ENCODE measurements at regions not wholly inside any gene's neighbourhood (a gene's known extent, or its start where the extent isn't known, plus 50 kb on each side); places are given as distances from the start of the nearest gene placed in this dataset.

DNA sequence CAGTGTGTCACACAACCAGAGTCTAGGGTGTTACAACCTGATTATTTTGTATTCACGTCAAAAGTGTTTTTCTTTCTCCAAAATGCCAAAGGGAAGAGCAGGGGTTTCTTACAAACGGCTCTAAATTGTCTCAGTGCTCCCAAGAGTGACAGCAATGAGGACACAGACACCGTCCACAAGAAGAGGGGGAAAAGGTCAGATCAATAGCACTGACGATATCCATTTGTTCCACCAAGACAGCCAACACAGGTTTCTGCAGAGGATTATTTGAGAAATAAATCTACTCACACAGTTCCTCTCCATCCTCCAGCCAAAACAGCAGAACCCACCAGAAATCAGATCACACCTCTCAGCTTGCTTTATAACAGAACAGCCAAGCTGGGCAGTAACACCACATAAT lies 193.9 kb downstream of the SEC16B start:
- in situ Hi-C loops (cut with MboI; ENCODE audit: low pct_unique_long_range_greater_than_20kb in 2 of 9, low sequenced_read_pairs in 9 of 9, unreplicated experiment in 9 of 9), result loop anchor here in 3 of 9 experiments (10.0 to 25.0 kb wide), 3 partner anchors 589 to 889 kb away; no protein-coding TSS in a partner anchor
- peak in 3 of 8 experiments; percentile 50 to 57 (median 53) for ATAC-seq (replicated peaks in 6 of 8)
- Histone ChIP-seq H3K27ac (peak overlapping the region in 1 of 2 donors; percentile 27), H3K4me1 (replicated peaks in 1 of 2) (peaks cover 24 to 32% of the 10 kb centered on the region in 2 donors), H3K4me3 (no peak overlapping the region)
- WGBS, 10 experiments, result 7 to 80% (median 48%) methylated on average over 1 to 4 of the region's 4 CpGs; no CpG with 5 or more reads in 1 of the 10 experiments

DNA sequence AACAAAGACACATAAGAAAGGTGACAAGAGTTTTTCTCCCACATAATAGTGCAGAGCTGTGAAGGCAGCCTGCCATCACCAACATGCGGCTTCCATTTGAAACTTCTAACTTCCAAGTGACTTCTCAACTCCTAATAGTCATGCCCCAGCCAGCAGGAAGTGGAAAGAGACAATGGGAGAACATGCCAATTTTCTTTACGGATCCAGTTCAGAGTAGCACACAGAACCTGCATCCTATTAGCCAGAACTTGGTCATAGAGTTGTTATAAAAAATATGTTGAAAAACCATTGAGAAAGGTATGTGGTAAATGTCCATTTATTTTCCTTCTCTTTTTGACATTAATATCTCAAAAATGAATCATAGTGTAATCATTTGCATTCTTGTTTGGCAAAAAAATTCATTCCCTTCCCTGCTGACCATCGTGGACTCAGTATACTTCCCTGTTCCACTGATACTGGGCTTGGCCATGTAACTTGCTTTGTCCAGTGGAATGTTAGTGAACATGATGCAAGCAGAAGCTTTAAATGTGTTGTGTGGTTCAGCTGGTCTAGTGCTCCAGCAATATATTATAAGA lies 197.4 kb downstream of the SEC16B start:
- Histone ChIP-seq H3K4me3 (no peak overlapping the region), H3K4me1 (replicated peaks in 1 of 2) (peaks cover 7 to 13% of the 10 kb centered on the region in 2 donors), H3K27ac (no peak overlapping the region)
- in situ Hi-C loops (cut with MboI; ENCODE audit: low pct_unique_long_range_greater_than_20kb in 2 of 9, low sequenced_read_pairs in 9 of 9, unreplicated experiment in 9 of 9), result loop anchor here in 1 of 9 experiments (10.0 kb wide), 1 partner anchor 878 kb away; no protein-coding TSS in a partner anchor
- no peak for ATAC-seq (replicated peaks in 6 of 8)
- WGBS, 10 experiments, result 11 to 100% (median 91%) methylated on average over 1 to 3 of the region's 3 CpGs

DNA sequence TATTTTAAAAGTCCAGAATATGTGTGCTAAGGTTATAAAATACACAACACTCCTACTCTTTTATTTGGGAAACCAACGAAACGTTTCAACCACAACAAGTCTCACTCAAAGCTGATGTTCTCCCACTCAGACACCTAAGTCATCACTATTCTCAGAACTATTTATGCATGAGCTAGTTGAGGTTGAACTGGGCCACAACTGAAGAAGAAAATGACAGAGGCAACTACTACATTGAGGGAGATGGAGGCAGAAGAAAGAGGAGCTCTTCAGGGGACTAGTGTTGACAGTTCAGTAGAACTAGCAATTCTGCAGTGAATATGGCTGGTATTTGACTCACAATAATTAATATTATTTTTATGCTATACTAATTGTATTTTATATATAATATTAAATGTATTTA lies 198.2 kb downstream of the SEC16B start:
- Histone ChIP-seq H3K4me3 (no peak overlapping the region), H3K27ac (no peak overlapping the region), H3K4me1 (replicated peaks in 1 of 2) (peaks cover 7 to 12% of the 10 kb centered on the region in 2 donors)
- 10 to 100% (median 79%) methylated on average over 1 to 2 of the region's 2 CpGs; no CpG with 5 or more reads in 1 of the 10 experiments for WGBS, 10 experiments
- in situ Hi-C loops (cut with MboI; ENCODE audit: low pct_unique_long_range_greater_than_20kb in 2 of 9, low sequenced_read_pairs in 9 of 9, unreplicated experiment in 9 of 9), result loop anchor here in 1 of 9 experiments (10.0 kb wide), 1 partner anchor 877 kb away; no protein-coding TSS in a partner anchor
- no peak for ATAC-seq (replicated peaks in 6 of 8)

DNA sequence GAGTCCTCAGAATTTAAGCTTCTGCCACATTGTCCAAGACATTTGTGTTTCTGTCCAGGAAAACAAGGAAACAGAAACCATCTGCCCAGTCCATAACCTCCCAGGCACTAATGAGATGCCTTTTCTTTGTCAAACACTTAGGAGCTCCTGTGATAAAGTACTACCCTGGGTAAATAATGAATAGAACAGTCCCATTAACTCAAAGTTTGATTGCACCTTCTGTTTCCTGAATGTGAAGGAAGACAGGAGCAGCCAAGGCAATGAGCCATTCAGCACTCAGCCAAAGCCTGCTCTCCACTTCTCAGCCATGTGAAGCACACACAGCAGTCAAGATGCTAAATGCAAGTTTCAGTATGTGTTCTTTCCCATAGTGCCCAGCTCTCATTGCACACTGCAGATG lies 199.8 kb downstream of the SEC16B start:
- no peak overlapping the region for H3K27ac ChIP-seq
- ATAC-seq (replicated peaks in 6 of 8), result no peak
- no peaks in the 10 kb centered on the region for H3K4me1 ChIP-seq (replicated peaks in 1 of 2)
- H3K4me3 ChIP-seq, result no peak overlapping the region
- in situ Hi-C loops (cut with MboI; ENCODE audit: low pct_unique_long_range_greater_than_20kb in 2 of 9, low sequenced_read_pairs in 9 of 9, unreplicated experiment in 9 of 9), result loop anchor here in 1 of 9 experiments (10.0 kb wide), 1 partner anchor 875 kb away; no protein-coding TSS in a partner anchor

DNA sequence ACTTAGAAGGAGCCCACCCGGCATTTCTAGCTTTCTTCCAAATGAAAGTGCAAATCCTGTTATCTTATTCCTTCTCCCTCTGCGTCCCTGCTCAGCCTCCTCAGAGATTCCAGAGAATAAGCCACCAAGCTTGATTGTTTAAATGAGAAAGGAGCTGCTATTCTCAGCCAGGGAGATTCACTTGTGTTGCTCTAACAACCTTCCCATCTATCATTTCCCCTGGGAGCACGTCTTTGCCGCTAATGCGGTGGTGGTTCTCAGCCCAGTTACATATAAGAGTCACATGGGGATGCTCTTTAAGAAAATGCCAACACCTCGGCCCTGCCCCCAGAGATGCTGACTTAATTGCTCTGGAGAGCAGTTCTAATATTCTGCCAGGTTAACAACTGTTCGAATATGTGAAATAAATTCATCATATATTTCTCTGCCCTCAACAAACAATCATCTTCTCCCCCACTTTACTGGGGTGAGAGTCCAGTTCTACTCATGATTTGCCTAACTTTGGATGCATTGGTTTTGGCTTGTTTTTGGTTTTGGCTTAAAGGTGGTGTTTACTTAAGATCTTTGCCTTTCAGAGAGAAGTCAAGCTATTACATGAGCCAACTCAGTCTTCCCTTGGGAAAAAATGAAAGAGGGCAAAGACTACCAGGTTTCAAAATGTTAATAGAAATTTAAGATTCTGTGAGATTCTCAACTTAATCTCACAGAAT lies 213.9 kb downstream of the SEC16B start:
- H3K4me3 ChIP-seq, result no peak overlapping the region
- peaks cover 7 to 12% of the 10 kb centered on the region in 2 donors for H3K4me1 ChIP-seq (replicated peaks in 1 of 2)
- 4 to 47% (median 13%) methylated on average over 2 to 7 of the region's 7 CpGs; no CpG with 5 or more reads in 1 of the 10 experiments for WGBS, 10 experiments
- H3K27ac ChIP-seq, result no peak overlapping the region
- peak in 5 of 8 experiments; percentile 16 to 83 (median 62) for ATAC-seq (replicated peaks in 6 of 8)
- in situ Hi-C loops (cut with MboI; ENCODE audit: low pct_unique_long_range_greater_than_20kb in 2 of 9, low sequenced_read_pairs in 9 of 9, unreplicated experiment in 9 of 9), result no loop called here

DNA sequence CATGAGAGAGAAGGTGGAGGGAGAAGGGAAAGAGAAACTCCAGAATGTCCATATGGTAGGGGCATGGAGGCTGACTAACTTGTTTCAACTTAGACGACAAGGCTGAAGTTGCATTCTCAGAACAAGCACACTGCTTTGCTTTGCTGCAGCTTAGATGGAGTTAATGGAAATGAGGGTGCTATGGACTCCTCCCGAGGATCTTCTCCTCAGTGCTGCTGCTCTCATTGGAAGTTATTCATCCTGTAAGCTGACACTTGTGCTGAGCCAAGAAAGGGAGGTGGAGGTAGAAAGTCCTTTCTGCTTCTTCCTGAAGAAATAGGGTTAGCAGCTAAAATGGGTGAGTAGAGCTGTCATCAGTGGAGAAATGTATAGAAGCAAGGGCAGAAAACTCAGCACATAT lies 215.3 kb downstream of the SEC16B start:
- WGBS, 10 experiments, result 0 to 80% (median 62%) methylated on average over 1 to 2 of the region's 2 CpGs; no CpG with 5 or more reads in 4 of the 10 experiments

DNA sequence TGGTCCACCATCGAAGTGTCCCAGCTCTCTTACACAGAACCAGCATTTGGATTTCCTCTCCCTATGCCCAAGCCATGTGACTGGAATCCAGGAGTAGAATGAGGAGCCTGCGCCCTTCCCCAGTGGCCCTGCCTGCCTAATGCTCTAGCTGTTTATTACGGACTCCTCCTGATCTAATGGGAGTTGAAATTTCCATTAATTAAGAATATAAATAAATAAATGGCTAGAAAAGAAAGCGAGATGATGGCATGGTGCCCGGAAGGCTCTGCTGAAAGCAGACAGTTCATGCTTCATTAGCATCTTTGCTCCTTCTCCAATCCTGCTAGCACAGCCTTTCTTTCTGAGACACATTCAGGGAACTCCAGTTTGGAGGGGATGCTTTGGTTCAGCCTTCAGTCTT lies 216.2 kb downstream of the SEC16B start:
- no peak overlapping the region for H3K4me3 ChIP-seq
- ATAC-seq (replicated peaks in 6 of 8), result peak in 5 of 8 experiments; percentile 16 to 50 (median 26)
- peaks cover 7 to 12% of the 10 kb centered on the region in 2 donors for H3K4me1 ChIP-seq (replicated peaks in 1 of 2)
- 20 to 100% (median 85%) methylated on average over 1 to 5 of the region's 5 CpGs; no CpG with 5 or more reads in 2 of the 10 experiments for WGBS, 10 experiments
- in situ Hi-C loops (cut with MboI; ENCODE audit: low pct_unique_long_range_greater_than_20kb in 2 of 9, low sequenced_read_pairs in 9 of 9, unreplicated experiment in 9 of 9), result no loop called here
- no peak overlapping the region for H3K27ac ChIP-seq

More for the DNA sequence above, 215.3 kb downstream of the SEC16B start:
- ATAC-seq (replicated peaks in 6 of 8), result peak in 2 of 8 experiments; percentile 49 to 78
- Histone ChIP-seq H3K27ac (no peak overlapping the region), H3K4me3 (no peak overlapping the region), H3K4me1 (replicated peaks in 1 of 2) (peaks cover 7 to 12% of the 10 kb centered on the region in 2 donors)
- in situ Hi-C loops (cut with MboI; ENCODE audit: low pct_unique_long_range_greater_than_20kb in 2 of 9, low sequenced_read_pairs in 9 of 9, unreplicated experiment in 9 of 9), result no loop called here

DNA sequence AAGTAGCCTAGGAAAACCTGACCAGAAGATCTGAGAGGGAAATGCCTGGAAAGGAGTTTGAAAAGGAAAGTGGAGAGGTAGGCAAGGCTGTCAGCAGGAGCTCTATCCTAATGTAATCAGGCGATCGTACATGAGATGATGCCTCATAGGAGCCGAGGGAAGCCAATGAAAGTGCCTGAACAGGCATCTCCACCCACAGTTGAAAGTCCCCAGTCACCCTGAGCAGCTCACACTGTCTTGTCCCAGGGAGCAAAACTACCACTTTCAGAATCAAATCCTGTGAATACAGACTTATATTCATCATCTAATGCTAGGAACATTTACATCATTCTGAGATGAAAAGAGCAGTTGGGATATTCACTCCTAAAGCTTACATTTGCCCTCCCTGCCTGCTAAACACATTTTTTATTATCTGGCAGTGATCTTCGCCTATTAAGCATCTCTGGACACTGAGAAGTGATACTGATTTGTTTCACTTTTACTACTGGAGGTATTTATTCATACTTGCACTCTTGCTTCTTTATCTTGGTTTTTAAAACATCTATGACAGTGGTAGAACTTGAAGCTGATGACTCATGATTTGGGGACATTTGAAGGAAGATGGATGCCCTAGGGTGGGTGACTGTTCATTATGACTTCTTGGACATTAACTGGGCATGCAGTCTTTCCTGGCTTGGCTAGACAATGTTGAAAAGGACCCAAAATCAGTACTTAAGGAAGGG lies 221.6 kb downstream of the SEC16B start:
- Histone ChIP-seq H3K27ac (no peak overlapping the region), H3K4me1 (replicated peaks in 1 of 2) (peaks cover 0 to 2% of the 10 kb centered on the region in 2 donors), H3K4me3 (no peak overlapping the region)
- no peak for ATAC-seq (replicated peaks in 6 of 8)
- WGBS, 10 experiments, result 0 to 100% (median 75%) methylated on average over 1 to 4 of the region's 4 CpGs; no CpG with 5 or more reads in 2 of the 10 experiments
- in situ Hi-C loops (cut with MboI; ENCODE audit: low pct_unique_long_range_greater_than_20kb in 2 of 9, low sequenced_read_pairs in 9 of 9, unreplicated experiment in 9 of 9), result no loop called here

DNA sequence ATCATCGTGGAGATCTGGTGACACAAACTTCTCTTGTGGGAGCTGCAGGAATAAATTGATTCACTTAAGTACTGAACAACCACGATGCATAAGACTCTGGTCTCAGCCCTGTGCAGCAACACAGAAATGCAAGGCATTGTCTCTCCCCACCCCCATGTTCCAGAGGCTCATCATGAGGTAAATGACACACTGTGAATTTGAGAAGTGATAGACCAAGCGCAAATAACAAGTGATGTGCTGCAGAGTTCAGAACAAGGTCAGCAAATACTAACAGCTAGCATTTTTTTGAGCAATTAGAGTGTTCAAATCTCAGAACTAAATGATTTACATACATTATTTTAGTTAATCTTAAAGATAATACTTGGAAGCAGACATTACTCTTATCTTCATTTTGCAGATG lies 223.7 kb downstream of the SEC16B start:
- Histone ChIP-seq H3K4me1 (replicated peaks in 1 of 2) (peaks cover 0 to 2% of the 10 kb centered on the region in 2 donors), H3K4me3 (no peak overlapping the region), H3K27ac (no peak overlapping the region)
- ATAC-seq (replicated peaks in 6 of 8), result peak in 2 of 8 experiments; percentile 47 to 54
- in situ Hi-C loops (cut with MboI; ENCODE audit: low pct_unique_long_range_greater_than_20kb in 2 of 9, low sequenced_read_pairs in 9 of 9, unreplicated experiment in 9 of 9), result no loop called here
- 0 to 95% (median 67%) methylated on average over 1 to 3 of the region's 3 CpGs; no CpG with 5 or more reads in 1 of the 10 experiments for WGBS, 10 experiments

DNA sequence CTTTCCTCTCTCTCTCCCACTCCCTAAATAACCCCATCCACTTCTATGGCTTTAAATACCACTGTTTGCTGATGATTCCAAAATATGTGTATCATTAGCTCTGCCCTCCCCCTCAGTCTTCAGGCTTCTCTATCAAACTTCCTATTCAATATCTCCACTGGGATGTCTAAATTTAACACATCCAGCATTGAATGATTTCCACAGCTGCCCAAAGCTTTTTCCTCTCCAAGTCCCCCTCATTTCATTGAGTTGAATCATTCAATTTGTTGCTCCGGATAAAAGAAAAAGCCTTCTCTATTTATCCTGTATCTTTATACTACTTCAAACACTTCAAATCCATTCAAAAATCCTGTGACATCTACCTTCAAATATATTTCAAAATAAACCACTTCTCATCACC lies 225.0 kb downstream of the SEC16B start:
- ATAC-seq (replicated peaks in 6 of 8), result no peak
- Histone ChIP-seq H3K4me1 (replicated peaks in 1 of 2) (peaks cover 0 to 2% of the 10 kb centered on the region in 2 donors), H3K27ac (no peak overlapping the region), H3K4me3 (no peak overlapping the region)
- in situ Hi-C loops (cut with MboI; ENCODE audit: low pct_unique_long_range_greater_than_20kb in 2 of 9, low sequenced_read_pairs in 9 of 9, unreplicated experiment in 9 of 9), result no loop called here
- WGBS, 10 experiments, result 0 to 100% (median 75%) methylated on average over 1 of the region's 1 CpG; no CpG with 5 or more reads in 2 of the 10 experiments

DNA sequence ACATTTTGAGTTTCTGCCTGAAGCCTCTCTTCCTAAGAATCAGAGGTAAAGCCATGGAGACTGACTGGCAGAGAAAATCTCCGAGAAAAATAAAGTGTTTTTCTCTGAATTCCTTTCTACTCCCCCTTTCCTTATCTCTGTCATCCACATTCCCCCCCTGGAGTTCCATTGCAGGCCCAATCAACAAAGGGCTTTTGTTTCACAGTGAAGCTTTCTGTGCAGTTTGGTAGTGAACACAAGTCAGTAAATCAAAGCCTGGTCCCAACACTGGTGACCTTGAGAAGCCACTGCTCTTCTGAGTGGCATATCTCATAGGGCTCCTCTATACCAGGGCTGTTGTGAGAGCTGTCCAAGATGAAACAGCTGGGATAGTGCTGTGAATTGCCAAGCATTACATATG lies 228.4 kb downstream of the SEC16B start:
- Histone ChIP-seq H3K27ac (no peak overlapping the region), H3K4me3 (no peak overlapping the region), H3K4me1 (replicated peaks in 1 of 2) (peaks cover 0 to 2% of the 10 kb centered on the region in 2 donors)
- ATAC-seq (replicated peaks in 6 of 8), result no peak
- in situ Hi-C loops (cut with MboI; ENCODE audit: low pct_unique_long_range_greater_than_20kb in 2 of 9, low sequenced_read_pairs in 9 of 9, unreplicated experiment in 9 of 9), result no loop called here
- WGBS, 10 experiments, result 0 to 83% (median 62%) methylated on average over 1 of the region's 1 CpG; no CpG with 5 or more reads in 6 of the 10 experiments

DNA sequence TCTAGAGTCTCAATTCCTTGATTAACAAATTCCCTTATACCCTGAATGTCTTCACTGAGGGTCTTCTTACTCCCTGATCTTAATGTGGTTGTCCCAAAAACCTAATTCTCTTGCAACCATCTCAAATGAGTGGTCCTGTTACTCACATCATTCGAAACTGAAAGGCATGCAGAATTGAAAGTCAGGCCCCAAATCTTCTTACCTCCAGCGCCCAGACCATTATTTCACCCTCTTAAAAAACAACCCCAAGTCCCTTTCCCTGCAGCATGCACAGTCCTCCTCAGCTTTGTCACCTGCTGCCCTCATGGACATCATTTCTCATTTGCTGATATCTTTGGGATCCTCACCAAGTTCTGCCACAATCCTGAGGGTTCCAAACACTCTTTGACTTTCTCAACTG lies 230.1 kb downstream of the SEC16B start:
- no peak overlapping the region for H3K27ac ChIP-seq
- H3K4me3 ChIP-seq, result no peak overlapping the region
- H3K4me1 ChIP-seq (replicated peaks in 1 of 2), result no peaks in the 10 kb centered on the region
- no peak for ATAC-seq (replicated peaks in 6 of 8)
- WGBS, 10 experiments, result 0 to 100% (median 79%) methylated on average over 1 to 2 of the region's 2 CpGs
- in situ Hi-C loops (cut with MboI; ENCODE audit: low pct_unique_long_range_greater_than_20kb in 2 of 9, low sequenced_read_pairs in 9 of 9, unreplicated experiment in 9 of 9), result no loop called here

DNA sequence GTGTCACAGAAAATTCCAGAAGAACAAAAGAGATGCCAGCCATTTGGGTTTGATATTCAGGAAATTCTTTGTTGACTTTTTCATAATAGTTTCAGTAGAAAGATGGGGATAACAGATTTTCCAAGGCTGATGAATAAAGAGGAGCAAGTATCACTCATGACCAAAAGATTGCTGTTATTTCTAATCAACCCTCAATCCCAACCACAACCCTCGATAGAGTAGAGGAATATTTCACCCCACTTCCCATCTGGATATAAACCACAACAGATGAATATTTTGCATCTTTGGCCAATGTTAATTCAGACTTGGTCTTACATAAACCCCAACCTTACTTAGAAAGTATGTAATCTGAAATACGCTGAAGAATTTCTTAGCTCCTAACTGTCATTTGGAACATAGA lies 232.4 kb downstream of the SEC16B start:
- in situ Hi-C loops (cut with MboI; ENCODE audit: low pct_unique_long_range_greater_than_20kb in 2 of 9, low sequenced_read_pairs in 9 of 9, unreplicated experiment in 9 of 9), result no loop called here
- ATAC-seq (replicated peaks in 6 of 8), result no peak
- 0 to 100% (median 89%) methylated on average over 1 to 2 of the region's 2 CpGs; no CpG with 5 or more reads in 2 of the 10 experiments for WGBS, 10 experiments
- H3K4me1 ChIP-seq (replicated peaks in 1 of 2), result no peaks in the 10 kb centered on the region
- H3K27ac ChIP-seq, result no peak overlapping the region
- H3K4me3 ChIP-seq, result no peak overlapping the region

Data from motor neuron (in vitro differentiated cells).